WTC11 (cell line): ENCODE measurements at regions not wholly inside any gene's neighbourhood (a gene's known extent, or its start where the extent isn't known, plus 50 kb on each side); places are given as distances from the start of the nearest gene placed in this dataset.

Experiments
- ATF2 ChIP-seq: sonication (generic); formaldehyde crosslinking; IDR thresholded peaks from 2 replicates; pipeline ENCODE4 v1.8.1; 2022; ENCODE audit warnings: low read depth, missing genetic modification reagents, borderline replicate concordance
- CTCF ChIP-seq: fragments of 200-600 bp; IDR thresholded peaks from 2 replicates; pipeline ENCODE4 v1.8.0; 2022; ENCODE audit warnings: antibody characterized with exemption
- FOXJ3 ChIP-seq: sonication (generic); formaldehyde crosslinking; IDR thresholded peaks from 2 replicates; pipeline ENCODE4 v1.9.0; 2021; ENCODE audit warnings: missing genetic modification reagents, mild to moderate bottlenecking, borderline replicate concordance
- FOXP4 ChIP-seq: sonication (generic); formaldehyde crosslinking; IDR thresholded peaks from 2 replicates; pipeline ENCODE4 v1.8.0; 2022; ENCODE audit warnings: mild to moderate bottlenecking, missing genetic modification reagents
- KAT7 ChIP-seq: sonication (generic); formaldehyde crosslinking; IDR thresholded peaks from 2 replicates; pipeline ENCODE4 v1.8.1; 2023; ENCODE audit warnings: missing genetic modification reagents, mild to moderate bottlenecking, borderline replicate concordance
- MAX ChIP-seq: sonication (generic); formaldehyde crosslinking; IDR thresholded peaks from 2 replicates; pipeline ENCODE4 v1.8.0; 2022; ENCODE audit warnings: mild to moderate bottlenecking, missing genetic modification reagents
- NR3C1 ChIP-seq: sonication (generic); formaldehyde crosslinking; conservative IDR thresholded peaks from 2 replicates; pipeline ENCODE4 v1.8.1; 2023; ENCODE audit warnings: low read depth, mild to moderate bottlenecking, missing genetic modification reagents
- SMAD4 ChIP-seq: sonication (generic); formaldehyde crosslinking; IDR thresholded peaks from 2 replicates; pipeline ENCODE4 v1.8.0; 2022; ENCODE audit warnings: mild to moderate bottlenecking, missing genetic modification reagents
- TCF7 ChIP-seq: sonication (generic); formaldehyde crosslinking; IDR thresholded peaks from 2 replicates; pipeline ENCODE4 v1.8.0; 2022; ENCODE audit warnings: mild to moderate bottlenecking, low read depth, missing genetic modification reagents, moderate library complexity
- TEAD4 ChIP-seq: sonication (generic); formaldehyde crosslinking; IDR thresholded peaks from 2 replicates; pipeline ENCODE4 v1.8.0; 2022; ENCODE audit warnings: mild to moderate bottlenecking, missing genetic modification reagents
- ZBTB43 ChIP-seq: sonication (generic); formaldehyde crosslinking; IDR thresholded peaks from 2 replicates; pipeline ENCODE4 v1.8.1; 2023; ENCODE audit warnings: mild to moderate bottlenecking, missing genetic modification reagents
- ZMAT4 ChIP-seq: fragments of 250-450 bp; sonication (Bioruptor Pico); IDR thresholded peaks from 2 replicates; pipeline ENCODE4 v1.9.0; 2021; ENCODE audit warnings: mild to moderate bottlenecking
- ZNF512 ChIP-seq: sonication (generic); formaldehyde crosslinking; IDR thresholded peaks from 2 replicates; pipeline ENCODE4 v1.8.1; 2022; ENCODE audit warnings: missing genetic modification reagents, borderline replicate concordance
- ZSCAN18 ChIP-seq: fragments of 250-450 bp; sonication (Bioruptor Pico); IDR thresholded peaks from 2 replicates; pipeline ENCODE4 v2.1.2; 2022; ENCODE audit warnings: mild to moderate bottlenecking, moderate library complexity

GRCh38 chr7:84801396-84801795 is 385.5 kb downstream of the SEMA3D start:
- no peak for TF ChIP-seq ZBTB43 (CRISPR knock-in tag)
- TF ChIP-seq SMAD4 (CRISPR knock-in tag), result no peak
- no peak for TF ChIP-seq CTCF
- TF ChIP-seq NR3C1 (CRISPR knock-in tag), result no peak
- no peak for TF ChIP-seq KAT7
- TF ChIP-seq ZSCAN18 (CRISPR knock-in tag), result no peak
- TF ChIP-seq TEAD4 (CRISPR knock-in tag), result no peak
- no peak for TF ChIP-seq TCF7 (CRISPR knock-in tag)
- TF ChIP-seq FOXJ3 (CRISPR knock-in tag), result no peak
- TF ChIP-seq ATF2 (CRISPR knock-in tag), result no peak
- TF ChIP-seq ZNF512 (CRISPR knock-in tag), result no peak
- no peak for TF ChIP-seq ZMAT4 (CRISPR knock-in tag)
- no peak for TF ChIP-seq MAX (CRISPR knock-in tag)
- TF ChIP-seq FOXP4 (CRISPR knock-in tag), result no peak
